Neural crest cell (in vitro differentiated cells): ENCODE measurements at regions not wholly inside any gene's neighbourhood (a gene's known extent, or its start where the extent isn't known, plus 50 kb on each side); places are given as distances from the start of the nearest gene placed in this dataset.

Experiments
- DNase-seq: peaks from one replicate; pipeline ENCODE4 v3.0.0; 2021; ENCODE audit warnings: low read depth, mixed read lengths, low spot score
- H3K27ac Mint-ChIP-seq: one replicate; pipeline ENCODE4 v1.8.0; 2021; ENCODE audit warnings: mild to moderate bottlenecking, mixed read lengths; ENCODE audit not compliant: unreplicated experiment
- H3K27me3 Mint-ChIP-seq: 2 replicates; pipeline ENCODE4 v1.8.0; 2021; ENCODE audit warnings: low read depth, mild to moderate bottlenecking, mixed read lengths
- H3K36me3 Mint-ChIP-seq: 2 replicates; pipeline ENCODE4 v1.8.0; 2021; ENCODE audit warnings: low read depth, mild to moderate bottlenecking, mixed read lengths
- H3K4me1 Mint-ChIP-seq: 2 replicates; pipeline ENCODE4 v1.8.0; 2021; ENCODE audit warnings: mixed read lengths
- H3K4me3 Mint-ChIP-seq: one replicate; pipeline ENCODE4 v1.8.0; 2021; ENCODE audit warnings: mild to moderate bottlenecking, mixed read lengths
- H3K9me3 Mint-ChIP-seq: 2 replicates; pipeline ENCODE4 v1.8.0; 2021; ENCODE audit warnings: mixed read lengths
- TF ChIP-seq, protein P1 (sequence below): fragments of 200-600 bp; sonication (generic); conservative IDR thresholded peaks from 2 replicates; pipeline ENCODE4 v1.5.0; 2021; ENCODE audit warnings: antibody characterized with exemption, mild to moderate bottlenecking

DNA sequence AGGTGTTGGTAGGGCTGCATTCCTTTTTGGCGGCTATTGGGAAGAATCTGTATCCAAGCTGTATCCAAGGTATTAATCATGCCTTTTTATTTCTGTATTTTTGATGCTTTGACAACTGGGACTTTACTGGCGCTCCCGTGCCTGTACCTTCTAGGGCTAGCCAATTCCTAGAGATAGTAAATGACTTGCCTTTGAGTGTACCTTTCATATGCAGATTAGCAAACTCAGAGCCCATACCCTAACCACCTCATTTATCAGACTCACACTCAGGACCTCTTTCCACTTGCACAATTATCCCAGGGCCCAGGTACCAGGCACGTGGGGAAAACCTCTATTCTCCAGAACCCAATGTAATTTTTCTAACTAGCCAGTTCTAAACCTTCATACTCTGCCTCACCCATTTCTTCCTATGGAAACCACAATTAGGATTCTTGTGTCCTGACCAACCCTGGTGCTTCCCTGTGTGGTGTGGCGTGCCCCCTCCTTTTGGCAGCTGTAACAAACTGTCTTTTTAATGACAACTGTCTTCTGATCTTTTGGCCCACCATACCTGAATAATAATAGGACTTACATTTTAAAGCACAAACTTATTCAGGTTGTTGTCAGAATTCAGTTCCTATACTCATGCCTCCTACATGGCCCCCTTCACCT is 65.8 kb upstream of the PNPT1 start:
- Mint-ChIP-seq H3K4me3 (no peak overlapping the region), H3K9me3 (peaks cover 2% of the 10 kb centered on the region), H3K27me3 (peaks cover 3% of the 10 kb centered on the region), H3K27ac (no peak overlapping the region), H3K36me3 (no peaks in the 10 kb centered on the region), H3K4me1 (no peaks in the 10 kb centered on the region)
- TF ChIP-seq, protein P1, sequence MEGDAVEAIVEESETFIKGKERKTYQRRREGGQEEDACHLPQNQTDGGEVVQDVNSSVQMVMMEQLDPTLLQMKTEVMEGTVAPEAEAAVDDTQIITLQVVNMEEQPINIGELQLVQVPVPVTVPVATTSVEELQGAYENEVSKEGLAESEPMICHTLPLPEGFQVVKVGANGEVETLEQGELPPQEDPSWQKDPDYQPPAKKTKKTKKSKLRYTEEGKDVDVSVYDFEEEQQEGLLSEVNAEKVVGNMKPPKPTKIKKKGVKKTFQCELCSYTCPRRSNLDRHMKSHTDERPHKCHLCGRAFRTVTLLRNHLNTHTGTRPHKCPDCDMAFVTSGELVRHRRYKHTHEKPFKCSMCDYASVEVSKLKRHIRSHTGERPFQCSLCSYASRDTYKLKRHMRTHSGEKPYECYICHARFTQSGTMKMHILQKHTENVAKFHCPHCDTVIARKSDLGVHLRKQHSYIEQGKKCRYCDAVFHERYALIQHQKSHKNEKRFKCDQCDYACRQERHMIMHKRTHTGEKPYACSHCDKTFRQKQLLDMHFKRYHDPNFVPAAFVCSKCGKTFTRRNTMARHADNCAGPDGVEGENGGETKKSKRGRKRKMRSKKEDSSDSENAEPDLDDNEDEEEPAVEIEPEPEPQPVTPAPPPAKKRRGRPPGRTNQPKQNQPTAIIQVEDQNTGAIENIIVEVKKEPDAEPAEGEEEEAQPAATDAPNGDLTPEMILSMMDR = no peak
- DNase-seq = no peak

DNA sequence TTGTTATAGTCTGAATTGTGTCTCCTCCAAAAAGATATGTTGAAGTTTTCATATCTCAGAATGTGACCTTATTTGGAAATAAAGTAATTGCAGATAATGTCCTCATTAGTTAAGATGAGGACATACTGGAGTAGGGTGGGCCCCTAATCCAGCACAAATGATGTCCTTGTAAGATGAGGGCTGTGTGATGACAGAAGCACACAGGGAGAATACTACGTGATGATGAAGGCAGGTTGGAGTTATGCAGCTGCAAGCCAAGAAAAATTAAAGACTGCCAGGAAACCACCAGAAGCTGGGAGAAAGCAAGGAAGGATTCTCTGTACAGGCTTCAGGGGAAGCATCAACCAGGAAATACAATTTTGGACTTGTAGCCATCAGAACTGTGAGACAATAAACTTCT is 58.3 kb upstream of the PNPT1 start:
- H3K9me3 Mint-ChIP-seq = peaks cover 5% of the 10 kb centered on the region
- no peaks in the 10 kb centered on the region for H3K36me3 Mint-ChIP-seq

DNA sequence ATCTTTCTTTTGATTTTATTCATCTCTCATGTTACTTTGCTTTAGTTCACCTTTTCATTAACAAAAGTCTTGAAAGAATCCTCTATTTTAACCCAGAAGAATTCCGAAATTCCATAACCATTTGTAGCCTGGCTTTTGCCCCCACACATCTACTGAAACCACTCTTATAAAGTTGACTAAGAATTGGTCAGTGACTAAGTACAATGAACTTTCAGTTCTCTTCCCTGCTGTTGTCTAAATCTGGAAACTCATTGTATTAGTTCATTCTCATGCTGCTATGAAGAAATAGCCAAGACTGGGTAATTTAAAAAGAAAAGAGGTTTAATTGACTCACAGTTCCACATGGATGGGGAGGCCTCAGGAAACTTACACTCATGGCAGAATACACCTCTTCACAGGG is 49.9 kb upstream of the PNPT1 start:
- TF ChIP-seq, protein P1 = no peak
- no peaks in the 10 kb centered on the region for H3K9me3 Mint-ChIP-seq

More for the DNA sequence above, 58.3 kb upstream of the PNPT1 start:
- H3K4me1 Mint-ChIP-seq = no peaks in the 10 kb centered on the region
- no peak for DNase-seq
- no peak overlapping the region for H3K27ac Mint-ChIP-seq
- TF ChIP-seq, protein P1 = no peak
- no peak overlapping the region for H3K4me3 Mint-ChIP-seq
- H3K27me3 Mint-ChIP-seq = no peaks in the 10 kb centered on the region

More for the DNA sequence above, 49.9 kb upstream of the PNPT1 start:
- no peak for DNase-seq
- no peak overlapping the region for H3K4me3 Mint-ChIP-seq
- H3K36me3 Mint-ChIP-seq = peaks cover 2% of the 10 kb centered on the region
- no peaks in the 10 kb centered on the region for H3K4me1 Mint-ChIP-seq
- H3K27me3 Mint-ChIP-seq = no peaks in the 10 kb centered on the region
- H3K27ac Mint-ChIP-seq = no peak overlapping the region
